H1 (cell line): ENCODE measurements at regions not wholly inside any gene's neighbourhood (a gene's known extent, or its start where the extent isn't known, plus 50 kb on each side); places are given as distances from the start of the nearest gene placed in this dataset.

Source experiments
- CTCF ChIP-seq, 3 experiments: IDR thresholded peaks; 1 replicate in 2 of 3; 2 replicates in 1 of 3; pipeline versions ENCODE4 v1.5.1 to v1.6.1; 2011; ENCODE audit warnings: low read length in 3 of 3, mild to moderate bottlenecking in 3 of 3, inconsistent platforms in 2 of 3, low read depth in 1 of 3, moderate library complexity in 1 of 3; ENCODE audit not compliant: insufficient read depth in 1 of 3; ENCODE audit errors: control extremely low read depth in 1 of 3
- EZH2 ChIP-seq: fragments of 200-600 bp; sonication (generic); IDR thresholded peaks from 2 replicates; pipeline ENCODE4 v1.7.1; 2012; ENCODE audit warnings: low read depth, mild to moderate bottlenecking, moderate library complexity, low read length, inconsistent platforms; ENCODE audit not compliant: severe bottlenecking
- POLR2A ChIP-seq, 2 experiments: IDR thresholded peaks; 1 replicate in 1 of 2; 2 replicates in 1 of 2; pipeline ENCODE4 v1.6.1; 2011; ENCODE audit warnings: low read depth in 2 of 2, low read length in 2 of 2, mild to moderate bottlenecking in 2 of 2; ENCODE audit errors: control extremely low read depth in 1 of 2
- TEAD4 ChIP-seq: IDR thresholded peaks from 2 replicates; pipeline ENCODE4 v1.6.1; 2012; ENCODE audit warnings: low read depth, low read length, inconsistent platforms, mixed read lengths
- ZNF274 ChIP-seq: IDR thresholded peaks from 2 replicates; pipeline ENCODE4 v1.7.0; 2012; ENCODE audit warnings: low read length, borderline replicate concordance; ENCODE audit errors: extremely low read depth
- TF ChIP-seq, protein P1 (sequence below): IDR thresholded peaks from 2 replicates; pipeline ENCODE4 v1.6.1; 2011; ENCODE audit warnings: low read length, improper control_type of control experiment

- no peak for TF ChIP-seq CTCF (IDR thresholded peaks at IDR 0.05; ENCODE audit: control extremely low read depth in 1 of 3, insufficient read depth in 1 of 3, low read depth in 1 of 3, low read length in 3 of 3)
- no peak for TF ChIP-seq TEAD4
- no peak for TF ChIP-seq ZNF274
- no peak for TF ChIP-seq EZH2
- TF ChIP-seq POLR2A (IDR thresholded peaks at IDR 0.05; ENCODE audit: control extremely low read depth in 1 of 2, low read depth in 2 of 2, low read length in 2 of 2), result no peak
- TF ChIP-seq, protein P1, sequence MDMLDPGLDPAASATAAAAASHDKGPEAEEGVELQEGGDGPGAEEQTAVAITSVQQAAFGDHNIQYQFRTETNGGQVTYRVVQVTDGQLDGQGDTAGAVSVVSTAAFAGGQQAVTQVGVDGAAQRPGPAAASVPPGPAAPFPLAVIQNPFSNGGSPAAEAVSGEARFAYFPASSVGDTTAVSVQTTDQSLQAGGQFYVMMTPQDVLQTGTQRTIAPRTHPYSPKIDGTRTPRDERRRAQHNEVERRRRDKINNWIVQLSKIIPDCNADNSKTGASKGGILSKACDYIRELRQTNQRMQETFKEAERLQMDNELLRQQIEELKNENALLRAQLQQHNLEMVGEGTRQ, result no peak
Measured at GRCh38 chr3:82685761-82686160, 924.3 kb upstream of the GBE1 start.
